Esophagus squamous epithelium (tissue), 5 donors: ENCODE measurements at regions not wholly inside any gene's neighbourhood (a gene's known extent, or its start where the extent isn't known, plus 50 kb on each side); places are given as distances from the start of the nearest gene placed in this dataset.
"Not testable (repeated sequence)": the region's sequence is repeated elsewhere in the genome, so short reads cannot be mapped to it uniquely, and the experiment has no call there.

Source experiments
- DNase-seq: peaks from one replicate; lab custom pipeline; 2025; lab: John Stamatoyannopoulos, UW
- H3K27ac ChIP-seq, 4 donors: fragments of 200-600 bp; sonication (generic); one replicate each; pipeline ENCODE4 v1.5.1; 2016 to 2019; ENCODE audit warnings: mild to moderate bottlenecking in 1 of 4
- H3K27me3 ChIP-seq, 4 donors: fragments of 200-600 bp; sonication (generic); 1 replicate in 3 of 4; 2 replicates in 1 of 4; pipeline versions ENCODE4 v1.5.1 to v1.6.0; 2017 to 2021; ENCODE audit warnings: antibody characterized with exemption in 1 of 4
- H3K36me3 ChIP-seq, 3 donors: fragments of 200-600 bp; sonication (generic); one replicate each; pipeline ENCODE4 v1.5.1; 2016 to 2019
- H3K4me1 ChIP-seq, 3 donors: fragments of 200-600 bp; sonication (generic); one replicate each; pipeline ENCODE4 v1.5.1; 2017 to 2019
- H3K4me3 ChIP-seq, 4 donors: fragments of 200-600 bp; sonication (generic); 1 replicate in 3 of 4; 2 replicates in 1 of 4; pipeline ENCODE4 v1.5.1; 2016 to 2019; ENCODE audit warnings: mild to moderate bottlenecking in 2 of 4, moderate library complexity in 1 of 4
- H3K9me3 ChIP-seq, 3 donors: fragments of 200-600 bp; sonication (generic); one replicate each; pipeline ENCODE4 v1.5.1; 2016 to 2019
- POLR2A ChIP-seq, 4 donors: fragments of 450-650 bp; IDR thresholded peaks; one replicate each; pipeline ENCODE4 v1.6.1; 2017; ENCODE audit warnings: antibody characterized with exemption in 4 of 4, mild to moderate bottlenecking in 4 of 4, moderate library complexity in 3 of 4
- WGBS, 2 donors: methylation state at CpG; one replicate each; pipeline ENCODE4 v1.1.5; 2018; 5-methylcytosine and 5-hydroxymethylcytosine counted together
- intact Hi-C: fragments of 100-400 bp; cut with DNase I; formaldehyde crosslinking; loops from one replicate; pipeline ENCODE4 v1.15.0; 2022
- TF ChIP-seq, protein P1 (sequence below), 6 experiments: fragments of 450-650 bp in 4 of 6; fragments of 200-600 bp in 2 of 6; sonication (generic) in 2 of 6; IDR thresholded peaks; one replicate each; pipeline ENCODE4 v1.5.1; 2016 to 2019; ENCODE audit warnings: antibody characterized with exemption in 6 of 6, mild to moderate bottlenecking in 4 of 6, moderate library complexity in 4 of 6
- donor health status: DM: yes; HTN: yes; CAD: no.

DNA sequence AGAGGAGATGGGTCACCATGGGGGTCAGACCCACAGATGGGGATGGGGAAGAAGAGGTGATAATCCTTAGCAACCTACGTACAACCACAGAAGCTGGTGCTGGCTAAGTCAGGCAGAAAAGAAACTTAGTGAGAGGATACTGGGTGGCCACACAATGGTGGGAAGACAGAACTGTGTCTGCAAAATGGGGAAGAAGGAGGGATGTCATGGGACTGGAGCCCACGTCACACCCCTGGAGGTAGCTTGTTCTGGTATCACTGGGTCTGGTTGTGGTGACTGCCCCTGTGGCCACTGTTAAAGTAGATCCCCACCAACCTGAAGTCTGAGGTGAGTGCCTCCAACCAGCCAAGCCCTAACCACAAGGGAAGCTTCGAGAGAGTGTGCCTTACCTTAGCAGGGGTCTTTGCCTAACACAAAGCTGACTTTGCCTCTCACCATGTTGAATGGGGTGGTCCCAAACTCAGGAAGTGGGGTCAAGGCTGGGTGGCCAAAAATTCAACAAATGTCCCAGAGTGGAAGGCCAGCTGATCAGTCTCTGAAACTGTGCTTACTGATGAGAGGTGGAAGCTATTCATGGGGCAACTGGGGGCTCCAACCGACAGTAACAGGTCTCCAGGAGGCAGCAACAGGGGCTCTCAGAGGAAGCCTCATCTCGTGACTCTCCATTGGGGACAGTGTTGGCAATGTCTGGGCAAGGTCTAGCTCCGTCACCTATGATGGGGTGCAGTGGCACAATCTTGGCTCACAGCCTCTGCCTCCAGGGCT is 64.8 kb upstream of the SLC1A4 start:
- Histone ChIP-seq H3K4me3 (no peak overlapping the region), H3K27ac (no peak overlapping the region), H3K9me3 (no peaks in the 10 kb centered on the region), H3K36me3 (no peaks in the 10 kb centered on the region), H3K4me1 (no peaks in the 10 kb centered on the region), H3K27me3 (no peaks in the 10 kb centered on the region)
- TF ChIP-seq, protein P1, sequence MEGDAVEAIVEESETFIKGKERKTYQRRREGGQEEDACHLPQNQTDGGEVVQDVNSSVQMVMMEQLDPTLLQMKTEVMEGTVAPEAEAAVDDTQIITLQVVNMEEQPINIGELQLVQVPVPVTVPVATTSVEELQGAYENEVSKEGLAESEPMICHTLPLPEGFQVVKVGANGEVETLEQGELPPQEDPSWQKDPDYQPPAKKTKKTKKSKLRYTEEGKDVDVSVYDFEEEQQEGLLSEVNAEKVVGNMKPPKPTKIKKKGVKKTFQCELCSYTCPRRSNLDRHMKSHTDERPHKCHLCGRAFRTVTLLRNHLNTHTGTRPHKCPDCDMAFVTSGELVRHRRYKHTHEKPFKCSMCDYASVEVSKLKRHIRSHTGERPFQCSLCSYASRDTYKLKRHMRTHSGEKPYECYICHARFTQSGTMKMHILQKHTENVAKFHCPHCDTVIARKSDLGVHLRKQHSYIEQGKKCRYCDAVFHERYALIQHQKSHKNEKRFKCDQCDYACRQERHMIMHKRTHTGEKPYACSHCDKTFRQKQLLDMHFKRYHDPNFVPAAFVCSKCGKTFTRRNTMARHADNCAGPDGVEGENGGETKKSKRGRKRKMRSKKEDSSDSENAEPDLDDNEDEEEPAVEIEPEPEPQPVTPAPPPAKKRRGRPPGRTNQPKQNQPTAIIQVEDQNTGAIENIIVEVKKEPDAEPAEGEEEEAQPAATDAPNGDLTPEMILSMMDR (IDR thresholded peaks at IDR 0.05) = no peak
- TF ChIP-seq POLR2A (IDR thresholded peaks at IDR 0.05) = no peak
- DNase-seq = no peak
- WGBS, 2 donors = 88 to 92% methylated on average over 5 to 6 of the region's 6 CpGs
- intact Hi-C loops = no loop called here

DNA sequence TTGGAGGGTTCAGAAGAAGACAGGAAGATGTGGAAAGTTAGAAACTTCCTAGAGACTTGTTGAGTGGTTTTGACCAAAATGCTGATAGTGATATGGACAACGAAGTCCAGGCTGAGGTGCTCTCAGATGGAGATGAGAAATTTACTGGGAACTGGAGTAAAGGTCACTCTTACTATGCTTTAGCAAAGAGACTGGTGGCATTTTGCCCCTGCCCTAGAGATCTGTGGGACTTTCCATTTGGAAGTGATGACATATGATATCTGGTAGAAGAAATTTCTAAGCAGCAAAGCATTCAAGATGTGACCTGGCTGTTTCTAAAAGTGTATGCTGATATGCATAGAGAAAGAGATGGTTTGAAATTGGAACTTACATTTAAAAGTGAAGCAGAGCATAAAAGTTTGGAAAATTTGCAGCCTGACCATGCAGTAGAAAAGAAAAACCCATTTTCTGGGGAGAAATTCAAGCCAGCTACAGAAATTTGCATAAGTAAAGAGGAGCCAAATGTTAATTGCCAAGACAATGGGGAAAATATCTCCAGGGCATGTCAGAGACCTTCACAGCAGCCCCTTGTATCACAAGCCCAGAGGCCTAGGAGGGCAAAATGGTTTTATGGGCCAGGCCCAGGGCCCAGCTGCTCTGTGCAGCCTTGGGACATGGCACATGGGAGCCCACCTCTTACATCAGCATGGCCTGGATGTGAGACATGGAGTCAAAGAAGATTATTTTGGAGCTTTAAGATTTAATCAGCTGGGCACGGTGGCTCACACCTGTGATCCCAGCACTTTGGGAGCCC is 63.1 kb upstream of the SLC1A4 start:
- 80 to 100% methylated on average over 2 of the region's 2 CpGs for WGBS, 2 donors
- DNase-seq, H3K4me3 ChIP-seq, H3K36me3 ChIP-seq, H3K27ac ChIP-seq, H3K9me3 ChIP-seq, H3K27me3 ChIP-seq, H3K4me1 ChIP-seq, intact Hi-C loops: not testable (repeated sequence)

DNA sequence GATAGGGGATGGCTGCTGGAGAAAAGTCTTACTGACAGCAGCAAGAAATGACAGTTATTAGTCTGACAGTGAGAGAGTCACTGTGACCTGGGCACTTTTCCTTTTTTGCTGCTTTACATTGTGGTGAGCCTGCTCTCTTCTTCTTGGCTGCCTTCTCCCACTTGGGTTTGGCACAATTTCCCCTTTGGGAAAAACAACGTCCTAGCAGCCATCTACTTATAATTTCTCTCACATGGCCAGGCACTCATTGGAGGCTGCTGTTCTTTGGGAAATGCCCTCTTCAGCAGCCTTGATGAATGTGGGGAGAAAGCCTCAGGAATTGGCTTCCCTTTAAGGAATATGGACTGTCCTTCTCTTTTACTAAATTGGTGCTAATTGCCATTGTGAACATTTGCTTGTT is 60.4 kb upstream of the SLC1A4 start:
- Histone ChIP-seq H3K27me3 (peaks cover 0 to 20% (median 0%) of the 10 kb centered on the region in 4 donors), H3K36me3 (no peaks in the 10 kb centered on the region), H3K4me1 (no peaks in the 10 kb centered on the region), H3K27ac (no peak overlapping the region), H3K4me3 (no peak overlapping the region), H3K9me3 (no peaks in the 10 kb centered on the region)
- DNase-seq = no peak
- intact Hi-C loops = no loop called here
- WGBS, 2 donors = 21 to 36% methylated on average over 1 of the region's 1 CpG
- TF ChIP-seq, protein P1 (IDR thresholded peaks at IDR 0.05) = no peak
- no peak for TF ChIP-seq POLR2A (IDR thresholded peaks at IDR 0.05)

DNA sequence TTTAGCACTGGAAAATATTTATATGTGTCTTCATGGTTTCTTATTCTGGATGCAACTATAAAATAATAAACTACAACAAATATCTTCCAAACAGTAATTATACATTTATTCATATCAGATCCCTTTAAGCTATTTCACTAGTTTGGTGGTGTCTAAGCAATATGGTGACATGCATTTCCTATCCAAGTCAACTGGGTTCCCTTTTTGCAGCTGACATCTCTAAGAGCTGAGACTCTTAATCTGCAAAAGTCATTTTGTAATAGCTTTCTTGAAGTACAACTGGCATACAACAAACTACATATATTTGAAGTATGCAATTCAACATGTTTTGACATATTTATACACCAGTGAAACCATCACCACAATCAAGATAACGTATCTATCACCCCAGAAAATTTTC is 59.9 kb upstream of the SLC1A4 start:
- intact Hi-C loops = no loop called here
- Histone ChIP-seq H3K4me3 (no peak overlapping the region), H3K4me1 (no peaks in the 10 kb centered on the region), H3K9me3 (no peaks in the 10 kb centered on the region), H3K36me3 (no peaks in the 10 kb centered on the region), H3K27me3 (peaks cover 0 to 20% (median 0%) of the 10 kb centered on the region in 4 donors), H3K27ac (no peak overlapping the region)
- TF ChIP-seq, protein P1 (IDR thresholded peaks at IDR 0.05) = no peak
- TF ChIP-seq POLR2A (IDR thresholded peaks at IDR 0.05) = no peak
- no peak for DNase-seq
- WGBS, 2 donors = 91 to 94% methylated on average over 1 of the region's 1 CpG

DNA sequence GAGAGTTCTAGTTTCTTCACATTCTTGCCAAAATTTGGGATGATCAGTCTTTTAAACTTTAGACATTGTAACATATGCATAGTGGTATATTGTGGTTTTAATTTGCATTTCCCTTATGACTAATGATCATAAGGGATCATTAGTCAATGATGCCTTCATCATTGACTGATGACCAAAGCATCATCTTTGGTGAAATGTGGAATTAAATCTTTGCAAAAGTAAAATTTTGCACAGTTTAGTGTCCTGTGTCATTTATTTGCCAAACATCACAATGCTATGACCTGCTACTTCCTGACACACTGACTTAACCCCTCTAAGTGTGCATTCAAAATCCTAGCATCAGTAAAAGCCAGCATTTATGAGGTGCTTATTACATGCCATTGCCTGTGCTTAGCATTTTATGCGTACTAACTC is 58.9 kb upstream of the SLC1A4 start:
- no peak for TF ChIP-seq POLR2A (IDR thresholded peaks at IDR 0.05)
- TF ChIP-seq, protein P1 (IDR thresholded peaks at IDR 0.05) = no peak
- intact Hi-C loops = no loop called here
- Histone ChIP-seq H3K4me3 (no peak overlapping the region), H3K36me3 (no peaks in the 10 kb centered on the region), H3K27ac (no peak overlapping the region), H3K9me3 (no peaks in the 10 kb centered on the region), H3K4me1 (no peaks in the 10 kb centered on the region), H3K27me3 (peaks cover 0 to 20% (median 0%) of the 10 kb centered on the region in 4 donors)
- no peak for DNase-seq
- 73 to 85% methylated on average over 1 of the region's 1 CpG for WGBS, 2 donors
